ENCODE measurements at regions not wholly inside any gene's neighbourhood (a gene's known extent, or its start where the extent isn't known, plus 50 kb on each side); places are given as distances from the start of the nearest gene placed in this dataset.

- dilution Hi-C loops (cut with MboI; ENCODE audit: extremely low pct_ligation_motif_present, low sequenced_read_pairs) (no loop called here), intact Hi-C loops (cut with micrococcal nuclease) (loop anchor here (1.0 kb wide), 1 partner anchor 40 kb away; no protein-coding TSS in a partner anchor)
- no peaks in the 10 kb centered on the region for H3K79me2 ChIP-seq (ENCODE audit: control insufficient read depth, insufficient read depth, low read length)
- no peaks in the 10 kb centered on the region for H4K20me1 ChIP-seq (replicated peaks; ENCODE audit: control insufficient read depth, extremely low read depth, insufficient read depth, low read length)
- TF ChIP-seq POLR2AphosphoS5 (IDR thresholded peaks at IDR 0.05; ENCODE audit: insufficient read depth, low read depth, low read length): peak; percentile 84
- TF ChIP-seq, protein P1, sequence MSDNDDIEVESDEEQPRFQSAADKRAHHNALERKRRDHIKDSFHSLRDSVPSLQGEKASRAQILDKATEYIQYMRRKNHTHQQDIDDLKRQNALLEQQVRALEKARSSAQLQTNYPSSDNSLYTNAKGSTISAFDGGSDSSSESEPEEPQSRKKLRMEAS (IDR thresholded peaks at IDR 0.05; ENCODE audit: insufficient read depth, insufficient read length): no peak
- peak; percentile 93 for TF ChIP-seq GATA2 (IDR thresholded peaks at IDR 0.05; ENCODE audit: insufficient read depth, insufficient read length, low read depth, low read length)
- TF ChIP-seq FOS (IDR thresholded peaks at IDR 0.05; ENCODE audit: borderline replicate concordance, insufficient read depth, low read length): peak; percentile 65
- no TSS peak for BruUV-seq (replicated peaks)
- no peak overlapping the region for H3K4me3 ChIP-seq (replicated peaks in 1 of 3; ENCODE audit: insufficient read depth in 1 of 3, low read depth in 1 of 3, low read length in 3 of 3)
- peak overlapping the region; percentile 52 for H3K4me2 ChIP-seq (ENCODE audit: insufficient read depth, low read length)
- ChIA-PET CTCF (interaction anchor here (1.0 to 4.6 kb wide), 8 partner anchors 16 to 474 kb away, joined by 3 to 34 read pairs (median 5); no protein-coding TSS in a partner anchor), POLR2A (no interaction called here)
- H3K9me3 ChIP-seq (replicated peaks; ENCODE audit: control insufficient read depth, insufficient read depth, low read length): no peaks in the 10 kb centered on the region
- peak; percentile 37 for FAIRE-seq
- no peak overlapping the region for H3K9ac ChIP-seq (replicated peaks; ENCODE audit: extremely low read depth, insufficient read depth, low read length)
- H3K4me1 ChIP-seq (ENCODE audit: control insufficient read depth, extremely low read depth, insufficient read depth, low read length): peaks cover 41% of the 10 kb centered on the region
- H3K27me3 ChIP-seq (ENCODE audit: control insufficient read depth in 2 of 2, insufficient read depth in 2 of 2, low read length in 2 of 2): no peaks in the 10 kb centered on the region
- DNase-seq (ENCODE audit: low read depth, low spot score): peak; percentile 69
- peak overlapping the region; percentile 0 for H3K27ac ChIP-seq (ENCODE audit: insufficient read depth, low read depth, low read length)
- no peaks in the 10 kb centered on the region for H3K36me3 ChIP-seq (ENCODE audit: control insufficient read depth in 2 of 2, extremely low read depth in 1 of 2, insufficient read depth in 2 of 2, low read length in 2 of 2)
- no peaks in the 10 kb centered on the region for H3K9me1 ChIP-seq (replicated peaks; ENCODE audit: control insufficient read depth, extremely low read depth, insufficient read depth, low read length)
- no peak overlapping the region for H2AFZ ChIP-seq (ENCODE audit: low read depth, low read length)
Observed at GRCh38 chr12:65561798-65562382, 262.4 kb upstream of the HMGA2 start.

- H3K9me1 ChIP-seq (replicated peaks; ENCODE audit: control insufficient read depth, extremely low read depth, insufficient read depth, low read length): no peaks in the 10 kb centered on the region
- no peaks in the 10 kb centered on the region for H3K27me3 ChIP-seq (ENCODE audit: control insufficient read depth in 2 of 2, insufficient read depth in 2 of 2, low read length in 2 of 2)
- intact Hi-C loops (cut with micrococcal nuclease) (no loop called here), dilution Hi-C loops (cut with MboI; ENCODE audit: extremely low pct_ligation_motif_present, low sequenced_read_pairs) (no loop called here)
- H3K9me3 ChIP-seq (replicated peaks; ENCODE audit: control insufficient read depth, insufficient read depth, low read length): no peaks in the 10 kb centered on the region
- H3K79me2 ChIP-seq (ENCODE audit: control insufficient read depth, insufficient read depth, low read length): no peaks in the 10 kb centered on the region
- CTCF ChIA-PET: interaction anchor here (0.7 to 2.3 kb wide), 6 partner anchors 9 to 83 kb away, joined by 3 to 13 read pairs (median 6); no protein-coding TSS in a partner anchor
- H3K4me1 ChIP-seq (ENCODE audit: control insufficient read depth, extremely low read depth, insufficient read depth, low read length): peaks cover 49% of the 10 kb centered on the region
- no peak overlapping the region for H3K9ac ChIP-seq (replicated peaks; ENCODE audit: extremely low read depth, insufficient read depth, low read length)
- FAIRE-seq (peak; percentile 49), DNase-seq (ENCODE audit: low read depth, low spot score) (peak; percentile 33)
- H2AFZ ChIP-seq (ENCODE audit: low read depth, low read length): peak overlapping the region; percentile 39
- BruUV-seq (replicated peaks): no TSS peak
- H3K27ac ChIP-seq (ENCODE audit: insufficient read depth, low read depth, low read length): peak overlapping the region; percentile 53
- H3K36me3 ChIP-seq (ENCODE audit: control insufficient read depth in 2 of 2, extremely low read depth in 1 of 2, insufficient read depth in 2 of 2, low read length in 2 of 2): no peaks in the 10 kb centered on the region
- no peaks in the 10 kb centered on the region for H4K20me1 ChIP-seq (replicated peaks; ENCODE audit: control insufficient read depth, extremely low read depth, insufficient read depth, low read length)
- TF ChIP-seq FOS (IDR thresholded peaks at IDR 0.05; ENCODE audit: borderline replicate concordance, insufficient read depth, low read length) (peak; percentile 30), EZH2 (IDR thresholded peaks at IDR 0.05; ENCODE audit: borderline replicate concordance, low read depth, low read length, severe bottlenecking) (no peak), GATA2 (IDR thresholded peaks at IDR 0.05; ENCODE audit: insufficient read depth, insufficient read length, low read depth, low read length) (peak; percentile 40)
- H3K4me3 ChIP-seq (replicated peaks in 1 of 3; ENCODE audit: insufficient read depth in 1 of 3, low read depth in 1 of 3, low read length in 3 of 3): no peak overlapping the region
- peak overlapping the region; percentile 16 for H3K4me2 ChIP-seq (ENCODE audit: insufficient read depth, low read length)
- POLR2A ChIA-PET: no interaction called here
Observed at GRCh38 chr12:65565601-65566560, 258.4 kb upstream of the HMGA2 start.
